Kidney epithelial cell (primary cell): ENCODE measurements at regions not wholly inside any gene's neighbourhood (a gene's known extent, or its start where the extent isn't known, plus 50 kb on each side); places are given as distances from the start of the nearest gene placed in this dataset.

Source experiments
- DNase-seq: peaks from one replicate; pipeline ENCODE4 v3.0.0-alpha.2; 2010; ENCODE audit warnings: low read depth
- H3K27me3 ChIP-seq: 2 replicates; pipeline ENCODE4 v1.6.0; 2011; ENCODE audit warnings: low read length; ENCODE audit not compliant: control insufficient read depth, insufficient read depth
- H3K36me3 ChIP-seq: 2 replicates; pipeline ENCODE4 v1.5.1; 2011; ENCODE audit warnings: low read length; ENCODE audit not compliant: control insufficient read depth, insufficient read depth
- H3K4me3 ChIP-seq: 2 replicates; pipeline ENCODE4 v1.5.1; 2011; ENCODE audit warnings: low read depth, mild to moderate bottlenecking, control low read depth, low read length
- TF ChIP-seq, protein P1 (sequence below): IDR thresholded peaks from 2 replicates; pipeline ENCODE4 v1.5.1; 2011; ENCODE audit warnings: mild to moderate bottlenecking, moderate library complexity, low read length, control low read depth, inconsistent platforms; ENCODE audit not compliant: insufficient read depth, poor library complexity, severe bottlenecking

DNA sequence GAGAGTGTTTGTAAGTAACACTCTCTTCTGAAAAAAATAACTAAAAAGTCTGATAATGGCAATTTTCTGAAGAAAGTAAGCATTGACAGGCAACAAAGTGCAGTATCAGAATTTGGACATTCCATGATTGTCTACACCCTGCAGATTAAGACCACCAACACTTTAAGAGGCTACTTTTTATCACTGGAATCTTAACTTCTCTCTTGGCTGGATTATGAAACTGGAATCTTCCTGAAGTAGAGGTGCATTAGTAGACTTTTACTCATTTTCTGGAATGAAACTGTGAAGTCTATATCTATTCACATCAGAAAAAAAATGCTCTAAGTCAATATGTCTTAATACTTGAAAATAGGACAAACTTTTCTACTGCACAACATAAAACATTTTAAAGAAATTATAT, 547.5 kb downstream of the COL12A1 start:
- no peaks in the 10 kb centered on the region for H3K36me3 ChIP-seq
- no peak overlapping the region for H3K4me3 ChIP-seq
- TF ChIP-seq, protein P1, sequence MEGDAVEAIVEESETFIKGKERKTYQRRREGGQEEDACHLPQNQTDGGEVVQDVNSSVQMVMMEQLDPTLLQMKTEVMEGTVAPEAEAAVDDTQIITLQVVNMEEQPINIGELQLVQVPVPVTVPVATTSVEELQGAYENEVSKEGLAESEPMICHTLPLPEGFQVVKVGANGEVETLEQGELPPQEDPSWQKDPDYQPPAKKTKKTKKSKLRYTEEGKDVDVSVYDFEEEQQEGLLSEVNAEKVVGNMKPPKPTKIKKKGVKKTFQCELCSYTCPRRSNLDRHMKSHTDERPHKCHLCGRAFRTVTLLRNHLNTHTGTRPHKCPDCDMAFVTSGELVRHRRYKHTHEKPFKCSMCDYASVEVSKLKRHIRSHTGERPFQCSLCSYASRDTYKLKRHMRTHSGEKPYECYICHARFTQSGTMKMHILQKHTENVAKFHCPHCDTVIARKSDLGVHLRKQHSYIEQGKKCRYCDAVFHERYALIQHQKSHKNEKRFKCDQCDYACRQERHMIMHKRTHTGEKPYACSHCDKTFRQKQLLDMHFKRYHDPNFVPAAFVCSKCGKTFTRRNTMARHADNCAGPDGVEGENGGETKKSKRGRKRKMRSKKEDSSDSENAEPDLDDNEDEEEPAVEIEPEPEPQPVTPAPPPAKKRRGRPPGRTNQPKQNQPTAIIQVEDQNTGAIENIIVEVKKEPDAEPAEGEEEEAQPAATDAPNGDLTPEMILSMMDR, result no peak
- H3K27me3 ChIP-seq, result no peaks in the 10 kb centered on the region
- DNase-seq, result no peak

GRCh38 chr6:74657931-74658330, 547.9 kb downstream of the COL12A1 start:
- DNase-seq, result no peak
- H3K27me3 ChIP-seq, result no peaks in the 10 kb centered on the region
- no peaks in the 10 kb centered on the region for H3K36me3 ChIP-seq
- H3K4me3 ChIP-seq, result no peak overlapping the region
- TF ChIP-seq, protein P1, result no peak

GRCh38 chr6:74657011-74657410, 548.8 kb downstream of the COL12A1 start:
- TF ChIP-seq, protein P1, result no peak
- Histone ChIP-seq H3K27me3 (no peaks in the 10 kb centered on the region), H3K36me3 (no peaks in the 10 kb centered on the region), H3K4me3 (no peak overlapping the region)
- no peak for DNase-seq

DNA sequence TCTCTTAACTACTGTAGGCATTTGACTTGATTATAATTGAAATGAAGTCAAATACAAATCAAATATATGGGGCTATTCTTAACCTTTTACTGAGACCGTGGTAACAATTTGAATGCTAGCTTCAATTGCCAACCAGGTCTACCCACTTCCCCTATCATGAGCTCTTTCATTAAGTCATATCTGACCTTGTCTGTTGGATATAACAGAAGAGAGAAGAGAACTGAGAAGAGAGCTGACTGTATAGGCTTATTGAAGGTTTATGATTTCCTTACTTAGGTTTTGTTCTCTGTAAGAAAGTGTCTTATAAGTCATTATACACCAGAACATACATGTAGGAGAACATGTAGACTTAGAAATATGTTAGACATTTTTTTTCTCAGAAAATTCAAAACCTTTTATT, 549.4 kb downstream of the COL12A1 start:
- TF ChIP-seq, protein P1, result no peak
- Histone ChIP-seq H3K27me3 (no peaks in the 10 kb centered on the region), H3K36me3 (no peaks in the 10 kb centered on the region)

DNA sequence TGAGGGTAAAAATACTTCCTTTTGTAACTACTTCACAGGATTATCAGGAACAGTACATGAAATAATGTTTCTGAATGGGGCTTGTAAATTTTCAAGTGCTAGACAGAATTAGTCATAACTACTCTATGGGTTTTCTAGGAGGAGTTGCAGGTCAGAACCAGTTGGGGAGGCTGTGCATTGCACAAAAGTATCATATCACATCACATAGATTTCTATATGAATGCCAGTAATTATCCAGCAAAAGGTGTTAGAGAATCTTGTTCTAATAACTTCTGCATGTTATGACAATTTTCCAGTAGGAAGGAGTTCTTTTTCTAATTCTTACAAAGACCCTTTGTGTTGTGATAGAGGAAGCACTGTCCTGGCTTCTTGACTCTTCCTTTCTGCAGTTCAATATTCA, 551.6 kb downstream of the COL12A1 start:
- H3K4me3 ChIP-seq, result no peak overlapping the region
- no peaks in the 10 kb centered on the region for H3K27me3 ChIP-seq
- no peaks in the 10 kb centered on the region for H3K36me3 ChIP-seq
- no peak for DNase-seq
- TF ChIP-seq, protein P1, result no peak

More for the DNA sequence above, 549.4 kb downstream of the COL12A1 start:
- DNase-seq, result no peak
- H3K4me3 ChIP-seq, result no peak overlapping the region
